Tibial nerve (tissue), 4 donors: ENCODE measurements at regions not wholly inside any gene's neighbourhood (a gene's known extent, or its start where the extent isn't known, plus 50 kb on each side); places are given as distances from the start of the nearest gene placed in this dataset.
A peak's percentile ranks its signal among the peaks of the same experiment; 100 is the strongest.
"Not testable (repeated sequence)": the region's sequence is repeated elsewhere in the genome, so short reads cannot be mapped to it uniquely, and the experiment has no call there.

Experiments
- DNase-seq, 2 donors: peaks; one replicate each; pipeline ENCODE4 v3.0.0-alpha.2; 2019; ENCODE audit warnings: low spot score in 2 of 2
- H3K27ac ChIP-seq, 4 donors: fragments of 200-600 bp; sonication (generic) in 3 of 4; one replicate each; pipeline ENCODE4 v1.5.1; 2017 to 2019; ENCODE audit warnings: mild to moderate bottlenecking in 1 of 4
- H3K27me3 ChIP-seq, 2 donors: fragments of 200-600 bp; sonication (generic) in 1 of 2; one replicate each; pipeline versions ENCODE4 v1.5.1 to v1.6.0; 2017 to 2019
- H3K36me3 ChIP-seq, 3 donors: fragments of 200-600 bp; sonication (generic); one replicate each; pipeline ENCODE4 v1.5.1; 2018 to 2019
- H3K4me1 ChIP-seq, 4 donors: fragments of 200-600 bp; sonication (generic) in 3 of 4; one replicate each; pipeline ENCODE4 v1.5.1; 2017 to 2019
- H3K4me3 ChIP-seq, 4 donors: fragments of 200-600 bp; sonication (generic) in 3 of 4; one replicate each; pipeline ENCODE4 v1.5.1; 2017 to 2019; ENCODE audit warnings: mild to moderate bottlenecking in 1 of 4, moderate library complexity in 1 of 4
- H3K9me3 ChIP-seq, 4 donors: fragments of 200-600 bp; sonication (generic) in 3 of 4; one replicate each; pipeline ENCODE4 v1.5.1; 2017 to 2019
- EP300 ChIP-seq, 2 donors: sonication (generic); formaldehyde crosslinking; IDR thresholded peaks; one replicate each; pipeline ENCODE4 v1.6.1; 2017; ENCODE audit warnings: antibody characterized with exemption in 2 of 2, mild to moderate bottlenecking in 1 of 2
- POLR2A ChIP-seq, 2 donors: fragments of 450-650 bp; IDR thresholded peaks; one replicate each; pipeline ENCODE4 v1.6.1; 2017; ENCODE audit warnings: antibody characterized with exemption in 2 of 2, mild to moderate bottlenecking in 2 of 2, moderate library complexity in 2 of 2
- WGBS, 2 donors: methylation state at CpG; one replicate each; pipeline ENCODE4 v1.1.5; 2018; 5-methylcytosine and 5-hydroxymethylcytosine counted together
- TF ChIP-seq, protein P1 (sequence below), 5 experiments: fragments of 200-600 bp in 3 of 5; fragments of 450-650 bp in 2 of 5; sonication (generic) in 3 of 5; IDR thresholded peaks; one replicate each; pipeline ENCODE4 v1.5.1; 2016 to 2019; ENCODE audit warnings: antibody characterized with exemption in 5 of 5, mild to moderate bottlenecking in 3 of 5, moderate library complexity in 2 of 5

- Histone ChIP-seq H3K4me3 (no peak overlapping the region), H3K36me3 (no peaks in the 10 kb centered on the region), H3K27ac (no peak overlapping the region), H3K4me1 (no peaks in the 10 kb centered on the region), H3K27me3 (no peaks in the 10 kb centered on the region), H3K9me3 (no peaks in the 10 kb centered on the region)
- TF ChIP-seq, protein P1, sequence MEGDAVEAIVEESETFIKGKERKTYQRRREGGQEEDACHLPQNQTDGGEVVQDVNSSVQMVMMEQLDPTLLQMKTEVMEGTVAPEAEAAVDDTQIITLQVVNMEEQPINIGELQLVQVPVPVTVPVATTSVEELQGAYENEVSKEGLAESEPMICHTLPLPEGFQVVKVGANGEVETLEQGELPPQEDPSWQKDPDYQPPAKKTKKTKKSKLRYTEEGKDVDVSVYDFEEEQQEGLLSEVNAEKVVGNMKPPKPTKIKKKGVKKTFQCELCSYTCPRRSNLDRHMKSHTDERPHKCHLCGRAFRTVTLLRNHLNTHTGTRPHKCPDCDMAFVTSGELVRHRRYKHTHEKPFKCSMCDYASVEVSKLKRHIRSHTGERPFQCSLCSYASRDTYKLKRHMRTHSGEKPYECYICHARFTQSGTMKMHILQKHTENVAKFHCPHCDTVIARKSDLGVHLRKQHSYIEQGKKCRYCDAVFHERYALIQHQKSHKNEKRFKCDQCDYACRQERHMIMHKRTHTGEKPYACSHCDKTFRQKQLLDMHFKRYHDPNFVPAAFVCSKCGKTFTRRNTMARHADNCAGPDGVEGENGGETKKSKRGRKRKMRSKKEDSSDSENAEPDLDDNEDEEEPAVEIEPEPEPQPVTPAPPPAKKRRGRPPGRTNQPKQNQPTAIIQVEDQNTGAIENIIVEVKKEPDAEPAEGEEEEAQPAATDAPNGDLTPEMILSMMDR (IDR thresholded peaks at IDR 0.05), result no peak
- no peak for TF ChIP-seq EP300 (IDR thresholded peaks at IDR 0.05)
- TF ChIP-seq POLR2A (IDR thresholded peaks at IDR 0.05), result no peak
- 83 to 85% methylated on average over 5 of the region's 5 CpGs for WGBS, 2 donors
- DNase-seq, result no peak
Observed at GRCh38 chr4:164096766-164097518, 602.5 kb downstream of the TMA16 start.

DNA sequence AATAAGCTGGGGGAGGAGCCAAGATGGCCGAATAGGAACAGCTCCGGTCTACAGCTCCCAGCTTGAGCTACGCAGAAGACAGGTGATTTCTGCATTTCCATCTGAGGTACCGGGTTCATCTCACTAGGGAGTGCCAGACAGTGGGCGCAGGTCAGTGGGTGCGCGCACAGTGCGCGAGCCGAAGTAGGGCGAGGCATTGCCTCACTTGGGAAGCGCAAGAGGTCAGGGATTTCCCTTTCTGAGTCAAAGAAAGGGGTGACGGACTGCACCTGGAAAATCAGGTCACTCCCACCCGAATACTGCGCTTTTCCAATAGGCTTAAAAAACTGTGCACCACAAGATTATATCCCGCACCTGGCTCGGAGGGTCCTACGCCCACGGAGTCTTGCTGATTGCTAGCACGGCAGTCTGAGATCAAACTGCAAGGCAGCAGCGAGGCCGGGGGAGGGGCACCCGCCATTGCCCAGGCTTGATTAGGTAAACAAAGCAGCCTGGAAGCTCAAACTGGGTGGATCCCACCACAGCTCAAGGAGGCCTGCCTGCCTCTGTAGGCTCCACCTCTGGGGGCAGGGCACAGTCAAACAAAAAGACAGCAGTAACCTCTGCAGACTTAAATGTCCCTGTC is 606.4 kb downstream of the TMA16 start:
- 92 to 93% methylated on average over 23 of the region's 23 CpGs for WGBS, 2 donors
- not testable (repeated sequence) for H3K27ac ChIP-seq, H3K36me3 ChIP-seq, H3K27me3 ChIP-seq, H3K4me1 ChIP-seq, H3K4me3 ChIP-seq, H3K9me3 ChIP-seq, DNase-seq

DNA sequence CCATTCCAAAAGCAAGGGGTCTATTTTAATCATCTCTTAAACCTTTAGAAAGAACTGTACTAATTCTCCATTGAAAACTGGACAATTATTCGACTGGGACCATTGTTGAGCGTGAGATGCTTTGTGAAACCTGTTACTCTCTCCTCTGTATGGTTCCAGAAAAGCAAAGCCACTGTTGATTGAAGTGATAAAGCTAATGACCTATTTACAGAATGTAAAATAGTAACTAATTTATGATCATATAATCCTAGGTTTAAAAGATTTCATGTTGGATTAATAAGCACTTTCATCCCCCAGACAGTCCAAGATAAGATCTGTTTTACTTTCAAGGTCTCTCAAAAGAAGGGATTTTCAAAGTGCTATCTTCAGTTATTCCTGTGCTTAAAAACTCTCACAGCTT is 614.5 kb downstream of the TMA16 start:
- TF ChIP-seq EP300 (IDR thresholded peaks at IDR 0.05), result no peak
- no peak for DNase-seq
- no peak overlapping the region for H3K27ac ChIP-seq
- no peaks in the 10 kb centered on the region for H3K36me3 ChIP-seq
- no peaks in the 10 kb centered on the region for H3K9me3 ChIP-seq
- H3K4me1 ChIP-seq, result no peaks in the 10 kb centered on the region
- WGBS, 2 donors, result 82 to 85% methylated on average over 2 of the region's 2 CpGs
- H3K4me3 ChIP-seq, result no peak overlapping the region
- no peaks in the 10 kb centered on the region for H3K27me3 ChIP-seq

GRCh38 chr4:164109503-164109902 is 615.0 kb downstream of the TMA16 start:
- H3K36me3 ChIP-seq, result no peaks in the 10 kb centered on the region
- WGBS, 2 donors, result 81 to 85% methylated on average over 4 of the region's 4 CpGs
- no peaks in the 10 kb centered on the region for H3K27me3 ChIP-seq
- DNase-seq, result no peak
- H3K9me3 ChIP-seq, result no peaks in the 10 kb centered on the region
- TF ChIP-seq POLR2A (IDR thresholded peaks at IDR 0.05) (no peak), EP300 (IDR thresholded peaks at IDR 0.05) (no peak)
- TF ChIP-seq, protein P1 (IDR thresholded peaks at IDR 0.05), result no peak
- H3K27ac ChIP-seq, result no peak overlapping the region
- no peaks in the 10 kb centered on the region for H3K4me1 ChIP-seq
- H3K4me3 ChIP-seq, result no peak overlapping the region

DNA sequence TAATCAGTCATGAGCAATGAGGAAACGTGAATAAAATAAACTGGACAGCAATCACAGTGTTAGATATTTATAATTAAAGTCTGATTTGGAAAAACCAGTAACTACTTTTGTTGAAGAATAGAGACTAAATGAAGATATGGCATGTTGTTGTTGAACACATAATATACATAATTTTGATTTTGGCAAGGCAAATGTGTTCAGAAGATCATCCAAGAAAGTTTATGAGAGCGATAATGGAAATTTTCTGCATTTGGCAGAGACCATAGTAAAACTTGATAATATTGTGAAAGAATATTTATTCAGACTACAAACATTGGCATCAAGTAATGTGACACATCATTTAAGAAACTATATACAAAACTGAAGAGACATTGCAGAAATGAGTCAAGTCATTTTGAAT is 620.7 kb downstream of the TMA16 start:
- no peaks in the 10 kb centered on the region for H3K36me3 ChIP-seq
- H3K27me3 ChIP-seq, result no peaks in the 10 kb centered on the region
- H3K9me3 ChIP-seq, result no peaks in the 10 kb centered on the region
- no peaks in the 10 kb centered on the region for H3K4me1 ChIP-seq
- no peak overlapping the region for H3K4me3 ChIP-seq
- no peak for TF ChIP-seq EP300 (IDR thresholded peaks at IDR 0.05)
- TF ChIP-seq POLR2A (IDR thresholded peaks at IDR 0.05), result no peak
- TF ChIP-seq, protein P1 (IDR thresholded peaks at IDR 0.05), result no peak
- H3K27ac ChIP-seq, result no peak overlapping the region
- DNase-seq, result no peak
- 41 to 50% methylated on average over 2 of the region's 2 CpGs for WGBS, 2 donors

DNA sequence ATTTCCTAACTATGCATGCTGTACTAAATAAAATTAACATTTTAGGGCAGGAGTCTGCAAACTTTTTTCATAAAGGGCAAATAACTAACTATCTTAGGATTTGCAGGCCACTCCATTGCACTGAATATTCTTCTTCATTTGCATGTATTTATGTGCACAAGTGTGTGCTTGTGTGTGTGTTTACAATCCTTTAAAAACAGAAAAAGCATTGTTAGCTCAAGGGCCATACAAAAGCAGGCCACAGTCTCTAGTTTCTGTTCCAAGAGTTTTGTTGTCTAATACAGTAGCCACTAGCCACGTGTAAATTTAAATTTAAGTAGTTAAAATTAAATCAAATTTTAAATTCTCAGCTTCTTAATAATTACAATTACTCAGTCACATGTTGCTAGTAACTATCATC is 621.8 kb downstream of the TMA16 start:
- 23 to 29% methylated on average over 1 of the region's 1 CpG for WGBS, 2 donors
- Histone ChIP-seq H3K9me3 (no peaks in the 10 kb centered on the region), H3K36me3 (no peaks in the 10 kb centered on the region), H3K4me1 (no peaks in the 10 kb centered on the region), H3K27me3 (no peaks in the 10 kb centered on the region), H3K4me3 (no peak overlapping the region), H3K27ac (peak overlapping the region in 1 of 4 donors; percentile 5)
- DNase-seq, result no peak
- TF ChIP-seq EP300 (IDR thresholded peaks at IDR 0.05), result no peak
- TF ChIP-seq POLR2A (IDR thresholded peaks at IDR 0.05), result no peak
- TF ChIP-seq, protein P1 (IDR thresholded peaks at IDR 0.05), result no peak
